Stomach (tissue), 4 donors: ENCODE measurements at regions not wholly inside any gene's neighbourhood (a gene's known extent, or its start where the extent isn't known, plus 50 kb on each side); places are given as distances from the start of the nearest gene placed in this dataset.

Experiments
- CTCF ChIP-seq, 7 experiments: fragments of 450-650 bp in 4 of 7; fragments of 200-600 bp in 3 of 7; sonication (generic) in 3 of 7; IDR thresholded peaks; one replicate each; pipeline ENCODE4 v1.5.1; 2016 to 2019; ENCODE audit warnings: antibody characterized with exemption in 7 of 7, control low read depth in 2 of 7, mild to moderate bottlenecking in 1 of 7
- POLR2A ChIP-seq, 4 donors: fragments of 450-650 bp; IDR thresholded peaks; one replicate each; pipeline ENCODE4 v1.6.1; 2016; ENCODE audit warnings: antibody characterized with exemption in 4 of 4, control low read depth in 2 of 4, mild to moderate bottlenecking in 1 of 4, moderate library complexity in 1 of 4

- TF ChIP-seq CTCF (IDR thresholded peaks at IDR 0.05) (no peak), POLR2A (IDR thresholded peaks at IDR 0.05) (no peak)
Measured at GRCh38 chrX:15988661-15989603, 134.3 kb upstream of the AP1S2 start.
